H7 (cell line): ENCODE measurements at regions not wholly inside any gene's neighbourhood (a gene's known extent, or its start where the extent isn't known, plus 50 kb on each side); places are given as distances from the start of the nearest gene placed in this dataset.
"Not testable (repeated sequence)": the region's sequence is repeated elsewhere in the genome, so short reads cannot be mapped to it uniquely, and the experiment has no call there.

Source experiments
- DNase-seq: peaks from one replicate; pipeline ENCODE4 v3.0.0; 2012
- H3K27me3 ChIP-seq: 2 replicates; pipeline ENCODE4 v1.6.0; 2011; ENCODE audit warnings: mild to moderate bottlenecking, low read length; ENCODE audit not compliant: control insufficient read depth, insufficient read depth
- H3K36me3 ChIP-seq: replicated peaks from 2 replicates; pipeline ENCODE4 v1.5.1; 2011; ENCODE audit warnings: low read length; ENCODE audit not compliant: control insufficient read depth, insufficient read depth
- H3K4me3 ChIP-seq: 2 replicates; pipeline ENCODE4 v1.5.1; 2011; ENCODE audit warnings: low read depth, mild to moderate bottlenecking, control low read depth, low read length, moderate library complexity; ENCODE audit not compliant: insufficient read depth

- Histone ChIP-seq H3K4me3 (no peak overlapping the region), H3K27me3 (no peaks in the 10 kb centered on the region), H3K36me3 (no peaks in the 10 kb centered on the region)
- no peak for DNase-seq
Observed at GRCh38 chr3:150242220-150242936, 165.7 kb upstream of the TSC22D2 start.

- Histone ChIP-seq H3K36me3 (no peaks in the 10 kb centered on the region), H3K4me3 (no peak overlapping the region), H3K27me3 (no peaks in the 10 kb centered on the region)
- DNase-seq: no peak
Observed at GRCh38 chr3:150240891-150241290, 167.2 kb upstream of the TSC22D2 start.

GRCh38 chr3:150239766-150240165, 168.3 kb upstream of the TSC22D2 start:
- no peak overlapping the region for H3K4me3 ChIP-seq
- H3K36me3 ChIP-seq: no peaks in the 10 kb centered on the region

GRCh38 chr3:150238995-150239619, 169.0 kb upstream of the TSC22D2 start:
- no peaks in the 10 kb centered on the region for H3K27me3 ChIP-seq
- H3K4me3 ChIP-seq: no peak overlapping the region
- no peaks in the 10 kb centered on the region for H3K36me3 ChIP-seq
- DNase-seq: peak; percentile 59

More at GRCh38 chr3:150239766-150240165, 168.3 kb upstream of the TSC22D2 start:
- H3K27me3 ChIP-seq: no peaks in the 10 kb centered on the region
- DNase-seq: no peak

- no peak overlapping the region for H3K4me3 ChIP-seq
- no peak for DNase-seq
- H3K36me3 ChIP-seq: no peaks in the 10 kb centered on the region
- H3K27me3 ChIP-seq: no peaks in the 10 kb centered on the region
Observed at GRCh38 chr3:150238048-150238802, 169.9 kb upstream of the TSC22D2 start.

GRCh38 chr3:150237490-150237889, 170.6 kb upstream of the TSC22D2 start:
- Histone ChIP-seq H3K36me3 (no peaks in the 10 kb centered on the region), H3K27me3 (no peaks in the 10 kb centered on the region), H3K4me3 (no peak overlapping the region)
- no peak for DNase-seq

- H3K27me3 ChIP-seq: no peaks in the 10 kb centered on the region
- H3K4me3 ChIP-seq: no peak overlapping the region
- DNase-seq: no peak
- no peaks in the 10 kb centered on the region for H3K36me3 ChIP-seq
Observed at GRCh38 chr3:150236316-150237082, 171.6 kb upstream of the TSC22D2 start.

GRCh38 chr3:150235799-150236198, 172.3 kb upstream of the TSC22D2 start:
- no peak for DNase-seq
- Histone ChIP-seq H3K4me3 (no peak overlapping the region), H3K36me3 (no peaks in the 10 kb centered on the region), H3K27me3 (no peaks in the 10 kb centered on the region)

GRCh38 chr3:150232992-150233451, 175.1 kb upstream of the TSC22D2 start:
- H3K4me3 ChIP-seq: no peak overlapping the region

GRCh38 chr3:150230037-150230436, 178.1 kb upstream of the TSC22D2 start:
- H3K27me3 ChIP-seq: no peaks in the 10 kb centered on the region

More at GRCh38 chr3:150232992-150233451, 175.1 kb upstream of the TSC22D2 start:
- H3K36me3 ChIP-seq: no peaks in the 10 kb centered on the region
- no peaks in the 10 kb centered on the region for H3K27me3 ChIP-seq
- DNase-seq: no peak

GRCh38 chr3:150228626-150229025, 179.5 kb upstream of the TSC22D2 start:
- DNase-seq, H3K4me3 ChIP-seq, H3K27me3 ChIP-seq, H3K36me3 ChIP-seq: not testable (repeated sequence)

More at GRCh38 chr3:150230037-150230436, 178.1 kb upstream of the TSC22D2 start:
- Histone ChIP-seq H3K36me3 (no peaks in the 10 kb centered on the region), H3K4me3 (no peak overlapping the region)
- DNase-seq: no peak

GRCh38 chr3:150227839-150228238, 180.3 kb upstream of the TSC22D2 start:
- Histone ChIP-seq H3K4me3 (no peak overlapping the region), H3K36me3 (no peaks in the 10 kb centered on the region), H3K27me3 (no peaks in the 10 kb centered on the region)
- DNase-seq: peak; percentile 71

GRCh38 chr3:150225986-150226385, 182.1 kb upstream of the TSC22D2 start:
- Histone ChIP-seq H3K4me3 (no peak overlapping the region), H3K27me3 (peaks cover 6% of the 10 kb centered on the region; the same call in 1 of the 2 replicates), H3K36me3 (no peaks in the 10 kb centered on the region)
- DNase-seq: no peak

- Histone ChIP-seq H3K36me3 (no peaks in the 10 kb centered on the region), H3K4me3 (no peak overlapping the region), H3K27me3 (peaks cover 6% of the 10 kb centered on the region; the same call in 1 of the 2 replicates)
- DNase-seq: no peak
Observed at GRCh38 chr3:150223558-150223957, 184.5 kb upstream of the TSC22D2 start.
